H7 (cell line): ENCODE measurements at regions not wholly inside any gene's neighbourhood (a gene's known extent, or its start where the extent isn't known, plus 50 kb on each side); places are given as distances from the start of the nearest gene placed in this dataset.
A peak's percentile ranks its signal among the peaks of the same experiment; 100 is the strongest.

Source experiments
- DNase-seq: peaks from one replicate; pipeline ENCODE4 v3.0.0; 2012
- H3K27me3 ChIP-seq: 2 replicates; pipeline ENCODE4 v1.6.0; 2011; ENCODE audit warnings: mild to moderate bottlenecking, low read length; ENCODE audit not compliant: control insufficient read depth, insufficient read depth
- H3K36me3 ChIP-seq: replicated peaks from 2 replicates; pipeline ENCODE4 v1.5.1; 2011; ENCODE audit warnings: low read length; ENCODE audit not compliant: control insufficient read depth, insufficient read depth
- H3K4me3 ChIP-seq: 2 replicates; pipeline ENCODE4 v1.5.1; 2011; ENCODE audit warnings: low read depth, mild to moderate bottlenecking, control low read depth, low read length, moderate library complexity; ENCODE audit not compliant: insufficient read depth

- H3K4me3 ChIP-seq: no peak overlapping the region
- no peak for DNase-seq
- H3K27me3 ChIP-seq: no peaks in the 10 kb centered on the region
- H3K36me3 ChIP-seq: no peaks in the 10 kb centered on the region
Measured at GRCh38 chr4:142944565-142944964, 98.5 kb upstream of the INPP4B start.

- Histone ChIP-seq H3K27me3 (no peaks in the 10 kb centered on the region), H3K36me3 (no peaks in the 10 kb centered on the region), H3K4me3 (no peak overlapping the region)
- no peak for DNase-seq
Measured at GRCh38 chr4:142952821-142953580, 106.9 kb upstream of the INPP4B start.

- no peaks in the 10 kb centered on the region for H3K27me3 ChIP-seq
- no peaks in the 10 kb centered on the region for H3K36me3 ChIP-seq
- DNase-seq: no peak
- no peak overlapping the region for H3K4me3 ChIP-seq
Measured at GRCh38 chr4:142954415-142954814, 108.3 kb upstream of the INPP4B start.

GRCh38 chr4:142955501-142955900 lies 109.4 kb upstream of the INPP4B start:
- H3K27me3 ChIP-seq: no peaks in the 10 kb centered on the region
- no peak for DNase-seq
- no peak overlapping the region for H3K4me3 ChIP-seq
- no peaks in the 10 kb centered on the region for H3K36me3 ChIP-seq

GRCh38 chr4:142959173-142959572 lies 113.1 kb upstream of the INPP4B start:
- DNase-seq: peak; percentile 26
- no peaks in the 10 kb centered on the region for H3K36me3 ChIP-seq
- no peaks in the 10 kb centered on the region for H3K27me3 ChIP-seq
- H3K4me3 ChIP-seq: no peak overlapping the region

GRCh38 chr4:142960126-142960525 lies 114.0 kb upstream of the INPP4B start:
- no peak for DNase-seq
- H3K36me3 ChIP-seq: no peaks in the 10 kb centered on the region
- H3K4me3 ChIP-seq: no peak overlapping the region
- no peaks in the 10 kb centered on the region for H3K27me3 ChIP-seq

- Histone ChIP-seq H3K27me3 (no peaks in the 10 kb centered on the region), H3K36me3 (no peaks in the 10 kb centered on the region), H3K4me3 (no peak overlapping the region)
- no peak for DNase-seq
Measured at GRCh38 chr4:142960867-142961644, 115.0 kb upstream of the INPP4B start.

GRCh38 chr4:142961866-142962265 lies 115.8 kb upstream of the INPP4B start:
- no peaks in the 10 kb centered on the region for H3K27me3 ChIP-seq
- no peaks in the 10 kb centered on the region for H3K36me3 ChIP-seq
- no peak for DNase-seq
- no peak overlapping the region for H3K4me3 ChIP-seq

- Histone ChIP-seq H3K36me3 (no peaks in the 10 kb centered on the region), H3K27me3 (no peaks in the 10 kb centered on the region), H3K4me3 (no peak overlapping the region)
- no peak for DNase-seq
Measured at GRCh38 chr4:142974328-142974727, 128.2 kb upstream of the INPP4B start.

GRCh38 chr4:142975618-142976017 lies 129.5 kb upstream of the INPP4B start:
- Histone ChIP-seq H3K27me3 (no peaks in the 10 kb centered on the region), H3K36me3 (no peaks in the 10 kb centered on the region), H3K4me3 (no peak overlapping the region)
- DNase-seq: no peak

- Histone ChIP-seq H3K27me3 (no peaks in the 10 kb centered on the region), H3K4me3 (no peak overlapping the region), H3K36me3 (no peaks in the 10 kb centered on the region)
- DNase-seq: no peak
Measured at GRCh38 chr4:142976482-142976881, 130.4 kb upstream of the INPP4B start.

GRCh38 chr4:142977182-142977581 lies 131.1 kb upstream of the INPP4B start:
- no peak overlapping the region for H3K4me3 ChIP-seq
- no peaks in the 10 kb centered on the region for H3K27me3 ChIP-seq
- no peak for DNase-seq
- no peaks in the 10 kb centered on the region for H3K36me3 ChIP-seq

GRCh38 chr4:142983065-142983464 lies 137.0 kb upstream of the INPP4B start:
- DNase-seq: no peak
- H3K4me3 ChIP-seq: no peak overlapping the region
- no peaks in the 10 kb centered on the region for H3K27me3 ChIP-seq
- no peaks in the 10 kb centered on the region for H3K36me3 ChIP-seq

- no peak for DNase-seq
- H3K4me3 ChIP-seq: no peak overlapping the region
- no peaks in the 10 kb centered on the region for H3K36me3 ChIP-seq
- no peaks in the 10 kb centered on the region for H3K27me3 ChIP-seq
Measured at GRCh38 chr4:142983589-142983988, 137.5 kb upstream of the INPP4B start.

- no peak overlapping the region for H3K4me3 ChIP-seq
- no peaks in the 10 kb centered on the region for H3K27me3 ChIP-seq
- peak; percentile 32 for DNase-seq
- H3K36me3 ChIP-seq: no peaks in the 10 kb centered on the region
Measured at GRCh38 chr4:142984871-142985585, 138.9 kb upstream of the INPP4B start.
